NCI-H2196 (cell line): ENCODE measurements at regions not wholly inside any gene's neighbourhood (a gene's known extent, or its start where the extent isn't known, plus 50 kb on each side); places are given as distances from the start of the nearest gene placed in this dataset.
"Not testable (repeated sequence)": the region's sequence is repeated elsewhere in the genome, so short reads cannot be mapped to it uniquely, and the experiment has no call there.

ENCODE experiments used
- DNase-seq: peaks from one replicate; lab custom pipeline; 2025; ENCODE audit not compliant: unreplicated experiment; lab: John Stamatoyannopoulos, UW

DNA sequence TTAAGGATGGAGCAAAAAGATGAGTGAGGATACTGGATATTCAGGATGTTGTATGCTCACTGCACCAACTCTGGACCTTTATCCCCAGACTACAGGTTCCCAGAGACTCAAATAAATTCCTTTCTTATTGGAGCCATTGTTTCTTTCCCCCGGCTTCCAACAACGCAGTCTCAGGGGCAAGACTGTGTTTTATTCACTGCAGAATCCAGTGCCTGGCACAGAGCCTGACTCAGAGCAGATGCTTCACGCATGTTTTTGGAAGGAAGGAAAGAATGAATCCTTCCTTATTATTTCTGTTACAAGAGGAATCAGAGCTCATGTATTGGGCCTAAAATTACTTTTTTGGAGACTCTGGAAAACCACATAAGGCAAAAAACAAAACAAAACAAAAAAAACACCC lies 96.0 kb upstream of the VGLL4 start:
- DNase-seq = no peak

DNA sequence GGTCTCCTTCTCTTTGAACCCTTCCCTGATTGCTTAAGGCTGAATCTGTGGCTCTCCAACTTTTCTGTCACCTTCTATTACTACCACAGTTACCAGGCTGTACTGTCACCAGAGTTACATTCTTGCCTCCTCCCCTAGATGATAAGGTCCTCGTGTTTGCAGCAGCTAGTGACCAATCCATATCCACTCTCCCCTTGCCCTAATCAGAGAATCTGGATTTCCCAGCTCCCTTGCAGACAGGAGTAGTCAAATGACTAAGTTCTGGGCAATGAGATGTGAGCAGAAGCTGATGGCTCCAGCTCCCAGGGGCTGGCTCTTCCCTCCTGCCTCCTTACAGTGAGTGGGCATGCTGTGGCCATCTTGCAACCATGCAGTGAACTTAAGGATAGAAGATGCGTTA lies 95.4 kb upstream of the VGLL4 start:
- no peak for DNase-seq

DNA sequence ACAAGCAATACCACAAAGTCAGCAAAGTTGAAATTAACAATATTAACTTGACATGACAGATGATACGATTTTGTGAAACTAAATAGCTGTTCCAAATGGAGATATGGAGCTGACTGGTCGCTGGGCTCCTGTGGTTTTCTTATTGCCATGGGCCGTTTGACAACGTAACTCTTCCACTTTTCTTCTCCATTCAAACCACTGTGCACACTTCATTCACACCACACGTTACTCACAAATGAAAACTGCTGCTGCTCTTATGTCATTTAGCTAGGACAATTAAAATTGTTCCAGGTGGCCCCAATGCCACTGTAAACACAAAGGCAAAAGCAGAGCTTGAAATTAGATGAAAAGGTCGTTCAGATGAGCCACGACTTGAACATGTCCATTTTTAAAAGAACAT lies 94.0 kb upstream of the VGLL4 start:
- DNase-seq = no peak

DNA sequence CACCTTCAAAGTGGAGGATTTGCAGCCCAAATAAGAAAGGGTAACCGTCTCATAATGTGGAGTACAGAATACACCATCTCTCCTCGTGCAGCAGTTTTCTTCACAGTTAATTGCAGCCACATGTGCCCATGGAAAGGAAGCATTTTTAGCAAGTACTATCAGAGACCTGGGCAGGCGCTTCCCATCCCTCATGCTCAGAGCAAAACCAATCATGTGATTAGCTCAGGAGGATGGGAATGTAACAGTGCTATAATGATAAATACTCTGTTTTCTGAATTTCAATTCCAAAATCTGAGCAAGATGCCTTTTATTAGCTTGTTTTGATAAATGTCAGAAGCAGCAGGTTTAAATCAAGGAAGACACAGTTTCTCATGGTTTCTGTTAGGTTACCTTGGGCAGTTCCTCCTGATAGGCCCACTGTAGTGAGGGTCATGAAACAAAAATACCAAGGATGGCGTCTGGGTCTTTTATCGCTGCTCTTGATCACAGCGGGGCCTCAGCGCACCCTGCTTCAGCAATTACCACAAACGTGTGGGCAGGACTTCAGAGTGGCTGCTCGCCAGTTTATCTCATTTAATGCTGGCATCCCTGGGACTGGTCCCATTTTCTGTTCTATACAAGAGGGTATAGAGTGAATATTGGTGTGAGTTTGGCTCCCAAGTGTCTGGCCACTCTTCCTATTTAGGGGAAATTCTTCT lies 92.6 kb upstream of the VGLL4 start:
- DNase-seq = no peak

DNA sequence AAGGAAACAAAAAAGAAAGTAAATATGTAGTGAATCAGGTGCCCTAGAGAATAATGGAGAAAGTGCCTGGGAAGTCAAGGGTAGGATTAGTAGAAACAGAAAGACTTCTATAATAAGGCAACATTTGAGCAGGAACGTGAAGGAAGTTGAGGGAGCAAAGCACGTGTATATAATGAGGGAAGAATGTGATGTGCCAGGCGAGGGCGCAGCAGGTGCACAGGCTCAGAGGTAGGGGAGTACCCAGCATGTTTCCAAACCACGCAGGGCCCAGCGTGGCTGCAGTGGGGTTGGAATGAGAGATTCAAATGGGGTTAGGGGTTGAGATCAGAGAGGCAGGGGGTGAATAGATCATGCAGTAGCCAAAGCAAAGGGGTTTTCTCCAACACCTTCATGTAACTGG lies 91.9 kb upstream of the VGLL4 start:
- no peak for DNase-seq

DNA sequence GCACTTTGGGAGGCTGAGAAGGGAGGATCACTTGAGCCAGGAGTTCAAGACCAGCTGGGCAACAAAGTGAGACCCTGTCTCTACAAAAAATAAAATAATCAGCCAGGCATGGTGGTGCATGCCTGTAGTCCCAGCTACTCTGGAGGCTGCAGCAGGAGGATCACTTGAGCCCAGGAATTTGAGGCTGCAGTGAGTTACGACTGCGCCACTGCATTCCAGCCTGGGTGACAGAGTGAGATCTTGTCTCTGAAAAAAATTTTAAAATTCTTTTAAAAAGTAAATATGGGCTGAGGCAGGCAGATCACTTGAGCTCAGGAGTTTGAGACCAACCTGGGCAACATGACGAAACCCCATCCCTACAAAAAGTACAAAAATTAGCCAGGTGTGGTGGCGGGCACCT lies 91.4 kb upstream of the VGLL4 start:
- not testable (repeated sequence) for DNase-seq

DNA sequence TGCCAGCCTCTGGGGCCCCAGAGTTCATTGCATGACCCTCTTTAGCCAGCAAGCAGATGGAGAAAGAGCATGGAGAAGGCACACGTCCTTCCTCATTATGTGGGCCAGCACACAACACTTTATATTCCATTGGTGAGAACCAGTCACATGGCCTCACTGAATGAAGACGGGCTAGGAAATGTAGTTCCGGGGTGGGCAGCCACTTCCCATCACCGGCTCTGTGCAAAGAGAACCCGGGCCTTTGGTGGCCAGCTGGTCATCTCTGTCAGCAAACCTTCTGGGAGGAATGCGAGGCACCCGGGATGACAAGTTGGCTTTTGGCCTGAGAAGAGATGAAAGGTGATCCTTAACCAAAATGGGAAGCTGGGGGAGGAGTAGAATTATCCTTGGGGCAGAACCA lies 90.2 kb upstream of the VGLL4 start:
- DNase-seq = no peak

DNA sequence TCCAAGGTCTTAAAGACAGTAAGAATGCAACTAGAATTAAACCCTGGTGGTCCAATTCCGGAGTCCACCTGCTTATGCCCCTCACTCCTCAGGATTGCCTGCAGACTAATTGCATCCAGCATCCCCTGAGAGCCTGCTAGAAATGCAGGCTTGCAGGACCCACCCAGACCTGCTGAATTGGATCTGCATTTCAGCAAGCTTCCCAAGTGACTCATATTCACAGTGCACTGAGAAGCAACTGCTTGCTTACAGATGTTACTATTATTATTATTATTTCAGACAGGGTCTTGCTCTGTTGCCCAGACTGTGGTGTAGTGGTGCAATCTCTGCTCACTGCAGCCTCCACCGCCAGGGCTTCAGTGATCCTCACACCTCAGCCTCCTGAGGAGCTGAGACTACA lies 83.5 kb upstream of the VGLL4 start:
- no peak for DNase-seq

DNA sequence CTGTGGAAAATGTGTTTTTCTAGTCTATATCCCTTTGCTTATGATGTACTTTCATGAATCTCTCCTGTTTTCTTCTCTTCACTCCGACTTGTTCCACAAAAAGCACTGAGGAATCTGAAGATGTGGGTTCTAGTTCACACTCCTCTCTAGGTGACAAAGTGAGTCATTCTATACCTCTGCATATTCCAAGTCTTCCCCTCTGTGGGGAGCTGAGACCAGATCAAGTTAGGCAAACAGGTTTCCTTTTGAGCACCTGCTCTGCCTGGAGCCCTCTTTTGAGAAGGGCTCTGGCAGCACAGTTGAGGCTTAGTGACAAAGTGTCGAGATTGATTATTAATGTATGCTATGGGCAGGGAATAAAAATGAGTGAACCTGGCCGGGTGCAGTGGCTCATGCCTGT lies 82.4 kb upstream of the VGLL4 start:
- DNase-seq = no peak

DNA sequence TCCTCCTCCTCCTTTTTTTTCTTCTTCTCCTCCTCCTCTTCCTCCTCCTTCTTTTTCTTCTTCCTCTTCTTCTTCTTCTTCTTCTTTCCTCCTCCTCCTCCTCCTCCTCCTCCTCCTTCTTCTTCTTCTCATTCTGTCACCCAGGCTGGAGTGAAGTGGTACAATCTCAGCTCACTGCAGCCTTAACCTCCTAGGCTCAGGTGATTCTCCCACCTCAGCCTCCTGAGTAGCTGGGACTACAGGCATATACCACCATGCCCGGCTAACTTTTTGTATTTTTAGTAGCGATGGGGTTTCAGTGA lies 81.6 kb upstream of the VGLL4 start:
- not testable (repeated sequence) for DNase-seq

DNA sequence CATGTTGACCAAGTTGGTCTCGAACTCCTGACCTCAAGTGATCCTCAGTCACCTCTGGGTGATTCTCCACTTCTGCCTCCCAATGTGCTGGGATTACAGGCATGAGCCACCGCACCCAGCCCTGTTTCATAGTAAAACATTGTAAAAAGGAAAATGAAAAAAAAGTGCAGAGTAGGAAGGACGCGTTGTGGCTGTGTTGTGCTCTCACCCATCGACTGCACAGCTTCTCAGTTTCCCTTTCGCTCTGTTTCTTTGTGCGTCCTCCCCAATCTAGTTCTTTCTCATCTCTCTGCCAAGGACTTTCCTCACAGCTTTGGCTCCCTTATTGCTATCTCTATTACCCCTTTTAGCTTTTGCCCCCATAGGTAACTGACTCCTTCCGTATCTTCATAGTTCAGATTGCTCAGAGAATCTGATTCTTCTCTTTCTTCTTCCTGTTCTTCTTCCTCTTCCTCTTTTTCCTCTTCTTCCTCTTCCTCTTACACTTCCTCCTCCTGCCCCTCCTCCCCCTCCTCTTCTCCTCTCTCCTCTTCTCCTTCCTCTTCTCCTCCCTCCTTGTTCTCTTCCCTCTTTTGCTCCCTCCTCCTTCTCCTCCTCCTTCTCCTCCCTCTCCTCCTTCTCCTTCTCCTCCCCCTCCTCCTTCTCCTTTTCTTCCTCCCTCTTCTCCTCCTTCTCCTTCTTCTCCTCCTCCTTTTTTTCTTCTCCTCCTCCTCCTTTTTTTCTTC lies 81.1 kb upstream of the VGLL4 start:
- no peak for DNase-seq

DNA sequence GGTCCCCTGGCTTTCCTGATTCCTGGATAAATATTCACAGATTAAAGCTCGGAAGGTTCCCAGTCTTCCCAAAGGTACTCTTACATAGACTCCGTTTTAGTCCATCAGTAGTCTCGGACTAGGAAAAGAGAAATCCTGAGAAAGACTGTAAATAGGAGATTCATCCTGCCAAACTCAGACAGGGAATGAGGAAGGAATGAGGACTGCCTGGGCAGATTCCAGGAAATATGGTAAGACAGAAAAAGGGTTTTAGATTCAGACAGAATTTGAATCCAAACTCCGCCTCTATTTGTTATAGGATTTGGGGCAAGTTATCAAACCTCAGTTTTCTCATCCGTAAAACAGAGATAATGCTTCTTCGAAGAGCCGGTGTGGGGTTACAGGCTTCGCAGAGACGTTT lies 77.8 kb upstream of the VGLL4 start:
- no peak for DNase-seq

DNA sequence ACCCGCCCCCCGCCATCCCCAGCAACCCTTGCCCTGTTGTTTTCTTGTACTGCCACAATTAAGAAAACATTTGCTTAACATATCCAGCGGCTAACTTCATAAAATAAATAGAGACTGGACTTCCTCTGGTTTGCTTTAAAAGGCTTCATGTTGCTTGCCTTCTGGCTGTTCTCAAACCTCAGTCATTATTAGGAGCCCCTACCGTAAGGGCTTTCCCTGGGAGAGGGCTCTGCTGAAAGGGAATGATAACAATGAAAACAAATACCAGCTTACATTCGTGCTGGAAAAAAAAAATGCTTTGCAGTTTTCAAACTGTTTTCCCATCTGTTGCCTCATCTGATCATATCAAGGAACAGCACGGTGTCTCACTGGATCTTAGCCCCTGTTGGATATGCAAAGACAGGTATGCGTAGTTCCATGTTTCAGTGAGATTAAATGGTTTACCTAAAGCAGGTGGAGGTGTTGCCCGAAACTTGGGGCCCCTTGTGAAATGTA lies 77.2 kb upstream of the VGLL4 start:
- no peak for DNase-seq

DNA sequence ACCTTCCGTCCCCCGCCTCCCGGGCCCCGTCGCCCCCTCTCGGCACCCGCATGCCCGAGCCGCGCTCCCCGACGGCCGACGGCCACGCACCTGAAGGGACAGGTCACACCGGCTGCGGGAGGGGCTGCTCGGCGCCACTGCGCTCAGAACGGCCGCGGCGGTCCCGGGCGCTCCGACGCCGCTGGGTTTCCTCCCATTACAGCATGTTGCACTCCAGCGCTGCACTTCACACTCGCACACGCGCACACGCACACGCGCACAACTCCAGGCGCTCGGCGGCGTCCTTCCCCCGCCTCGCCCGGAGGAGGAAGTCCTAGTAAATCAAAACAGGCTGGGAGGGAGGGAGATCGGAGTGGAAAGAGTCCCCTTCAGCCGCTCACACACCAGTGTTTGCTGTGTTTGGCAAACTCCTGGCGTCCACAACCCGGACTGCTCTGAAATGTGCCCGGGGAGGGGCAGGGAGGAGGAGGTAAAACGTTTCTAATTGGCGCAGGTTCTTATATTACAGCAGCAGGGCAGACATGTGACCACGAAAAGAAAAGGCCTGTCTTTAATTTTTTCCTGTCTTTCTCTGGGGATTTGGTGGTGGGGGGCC lies 76.7 kb upstream of the VGLL4 start:
- DNase-seq = peak; percentile 49

DNA sequence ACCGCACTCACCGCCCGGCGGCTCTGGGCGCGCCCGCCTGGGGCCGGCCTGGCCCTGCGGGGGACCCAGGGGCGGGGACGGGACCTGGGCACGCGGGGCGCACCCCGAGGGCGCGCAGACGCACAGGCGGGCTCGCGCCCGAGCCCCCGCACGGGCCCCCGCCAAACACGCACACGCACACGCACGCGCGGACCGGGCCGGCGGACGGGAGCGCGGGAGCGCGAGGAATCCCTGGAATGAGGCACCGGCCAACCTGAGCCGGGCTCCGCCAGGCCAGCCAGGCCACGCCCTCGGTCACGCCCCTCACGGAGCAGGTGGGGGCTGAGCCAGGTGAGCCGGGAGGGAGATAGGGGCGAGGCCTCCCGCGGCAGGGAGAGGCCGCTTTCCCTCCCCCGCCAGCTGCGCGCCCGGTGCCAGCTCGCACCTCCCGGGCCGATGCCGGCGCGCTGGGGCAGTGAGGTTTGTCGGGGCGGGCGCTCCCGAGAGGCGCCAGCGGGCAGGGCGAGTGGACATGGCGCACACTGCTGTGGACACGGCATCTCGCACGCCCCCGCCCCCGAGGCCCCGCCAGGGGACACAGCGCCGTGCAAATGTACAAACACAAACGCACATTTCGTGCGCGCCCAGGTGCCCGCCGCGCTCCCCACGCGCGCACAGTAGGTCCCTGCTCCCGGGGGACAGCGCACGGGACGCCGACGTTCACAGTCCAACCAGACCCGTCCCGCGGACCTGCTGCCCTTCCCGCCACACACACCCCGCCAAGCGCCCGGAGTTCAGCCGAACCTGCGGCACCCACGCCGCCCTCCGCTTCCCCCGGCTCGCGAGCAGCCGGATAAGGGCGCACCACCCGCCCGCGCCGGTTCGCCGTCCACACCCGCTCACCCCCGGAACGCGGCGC lies 75.9 kb upstream of the VGLL4 start:
- peak; percentile 79 for DNase-seq

DNA sequence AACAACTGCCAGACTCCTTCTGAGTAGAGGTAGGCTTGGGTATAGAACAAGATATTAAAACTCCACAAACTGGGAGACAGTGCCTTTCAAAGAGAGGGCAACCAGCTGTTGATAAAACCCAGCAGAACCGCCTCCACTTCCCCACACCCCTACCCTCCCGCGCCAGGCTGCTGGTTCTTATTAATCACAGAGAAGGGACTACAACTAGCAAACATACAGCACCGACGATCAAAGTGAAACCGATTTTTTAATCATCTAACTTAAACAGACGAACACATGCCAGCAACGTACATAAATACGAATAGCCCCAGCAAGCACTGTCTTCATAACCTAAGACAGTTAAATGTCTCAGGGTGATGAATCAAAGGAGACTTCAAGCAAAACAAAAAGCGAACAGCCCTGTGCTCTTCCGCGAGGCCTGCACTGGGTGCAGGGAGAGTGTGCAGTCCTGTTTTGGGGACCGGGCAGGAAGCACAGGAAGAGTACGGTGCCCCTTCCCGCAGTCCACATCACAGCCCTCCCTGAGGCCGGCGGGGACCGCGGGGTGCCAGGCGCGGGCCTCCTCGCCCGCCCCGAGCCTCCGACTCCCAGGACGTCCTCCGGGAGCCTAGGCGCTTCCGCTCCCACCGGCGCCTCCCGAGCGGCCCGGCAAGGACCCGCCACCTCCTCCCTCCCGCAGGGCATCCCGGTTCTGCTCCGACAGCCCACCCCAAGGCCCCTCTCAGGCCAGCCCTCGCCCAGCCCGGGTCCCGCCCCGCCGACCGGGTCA lies 75.1 kb upstream of the VGLL4 start:
- DNase-seq = peak; percentile 8

DNA sequence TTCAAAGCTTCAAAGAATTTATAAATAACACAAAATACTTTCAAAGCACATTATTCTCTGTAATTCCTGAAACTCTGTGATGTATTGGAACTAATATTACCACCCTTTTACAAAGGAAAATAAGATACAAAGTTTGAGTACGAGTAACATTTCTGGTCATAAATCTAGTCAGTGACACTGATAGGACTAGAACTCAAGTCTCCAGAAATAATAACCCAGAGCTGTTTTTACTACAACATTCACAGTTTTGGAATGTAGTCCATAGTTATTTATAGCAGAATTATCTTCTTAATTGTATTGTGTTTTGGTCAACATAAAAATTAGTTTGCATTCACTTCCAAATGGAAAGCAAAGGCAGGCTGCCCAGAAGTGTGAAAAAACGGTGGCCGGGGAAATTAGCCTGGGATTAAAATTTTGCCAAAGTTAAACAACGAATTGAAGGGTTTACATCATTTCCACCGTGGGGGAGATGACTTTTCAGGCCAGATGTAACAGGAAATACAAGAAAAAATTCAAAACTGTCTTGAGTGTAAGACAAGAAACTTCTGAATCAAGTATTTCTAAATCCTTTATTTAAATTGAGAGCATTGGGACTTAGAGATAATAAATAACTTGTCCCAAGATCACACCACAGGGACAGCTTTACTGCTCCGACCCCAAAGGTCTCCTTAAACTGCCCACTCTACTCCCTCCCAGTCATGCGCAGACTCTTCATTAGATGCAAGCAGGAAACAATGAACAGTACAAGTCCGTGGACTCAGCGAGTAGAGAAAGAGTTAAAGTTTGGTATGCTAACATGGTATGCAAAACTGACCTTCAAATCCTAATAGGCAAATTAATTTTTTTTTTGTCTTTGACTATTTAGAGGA lies 74.3 kb upstream of the VGLL4 start:
- no peak for DNase-seq

DNA sequence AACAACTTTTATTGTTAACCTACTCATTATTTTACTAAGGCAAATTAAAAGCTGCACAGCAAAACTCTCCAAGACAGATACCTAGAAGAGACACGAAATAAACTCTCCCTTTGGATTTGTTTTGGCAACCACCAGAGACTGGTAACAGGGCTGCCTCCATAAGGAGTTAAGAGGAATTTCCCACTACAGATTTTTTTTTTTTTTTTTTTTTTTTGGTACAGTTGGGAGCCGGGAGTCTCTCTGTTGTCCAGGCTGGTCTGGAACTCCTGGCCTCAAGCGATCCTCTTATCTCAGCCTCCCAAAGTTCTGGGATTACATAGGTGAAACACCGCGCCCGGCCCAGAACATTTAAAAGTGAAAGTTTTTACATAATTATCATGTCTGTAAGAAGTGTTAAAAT lies 73.6 kb upstream of the VGLL4 start:
- DNase-seq = no peak

DNA sequence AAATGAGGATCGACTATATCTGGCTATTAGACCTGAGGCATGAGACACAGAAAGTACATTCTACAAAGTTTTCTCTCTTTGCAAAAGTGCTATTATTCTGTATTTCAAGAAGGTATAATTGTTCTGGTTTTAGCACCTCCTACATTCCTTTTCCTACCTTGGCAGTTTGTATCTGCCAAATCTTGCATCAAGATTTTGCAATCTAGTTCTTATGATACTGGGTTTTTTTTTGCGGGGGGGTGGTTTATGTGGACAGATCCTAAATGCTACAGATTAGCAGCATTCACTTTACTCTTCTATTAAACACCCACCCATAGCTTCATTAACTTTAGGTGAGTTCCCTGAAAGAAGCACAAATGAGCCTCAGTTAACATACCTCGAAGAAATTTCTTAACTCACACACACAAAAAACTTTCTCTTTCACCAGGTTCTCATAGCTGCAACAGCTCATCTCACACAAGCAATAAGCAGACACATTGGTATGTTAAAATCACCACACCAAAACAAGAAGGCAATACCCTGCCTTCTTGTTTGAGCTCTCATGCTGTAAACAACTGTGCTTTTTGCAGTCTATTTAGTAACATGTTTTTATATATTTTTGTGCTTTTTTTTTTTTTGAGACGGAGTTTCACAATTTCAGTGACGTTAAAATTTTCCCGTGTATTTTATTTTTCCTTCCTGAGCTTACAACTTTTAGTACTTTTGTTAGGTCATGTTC lies 73.0 kb upstream of the VGLL4 start:
- no peak for DNase-seq
